HFF-Myc (cell line): ENCODE measurements at regions not wholly inside any gene's neighbourhood (a gene's known extent, or its start where the extent isn't known, plus 50 kb on each side); places are given as distances from the start of the nearest gene placed in this dataset.

Experiments used
- DNase-seq: peaks from one replicate; pipeline ENCODE4 v3.0.0-alpha.2; 2011; ENCODE audit warnings: low read depth; ENCODE audit errors: extremely low read depth
- H3K4me3 ChIP-seq: replicated peaks from 2 replicates; pipeline ENCODE4 v1.5.1; 2011; ENCODE audit warnings: low read depth, mild to moderate bottlenecking, control low read depth, low read length
- CTCF ChIP-seq: IDR thresholded peaks from 2 replicates; pipeline ENCODE4 v1.5.1; 2012; ENCODE audit warnings: mild to moderate bottlenecking, low read depth, low read length, control low read depth; ENCODE audit errors: missing control alignments

GRCh38 chr3:11954312-11954934 is 49.8 kb upstream of the SYN2 start:
- H3K4me3 ChIP-seq = no peak overlapping the region
- no peak for DNase-seq
- TF ChIP-seq CTCF = no peak
